WTC11 (cell line): ENCODE measurements at regions not wholly inside any gene's neighbourhood (a gene's known extent, or its start where the extent isn't known, plus 50 kb on each side); places are given as distances from the start of the nearest gene placed in this dataset.

Source experiments
- ATAC-seq: fragments of 200-7000 bp; cut with Tn5 transposase; 2 replicates; pipeline ENCODE4 v1.10.0; 2021; ENCODE audit warnings: mild to moderate bottlenecking, moderate library complexity
- CTCF ChIA-PET: fragments of 300-600 bp; sonication (Branson Sonifier 250); formaldehyde crosslinking; loops from one replicate; lab custom pipeline; 2021; ENCODE audit warnings: antibody characterized with exemption; lab: Charles Lee
- POLR2A ChIA-PET: fragments of 350-600 bp; sonication (Branson Sonifier 250); formaldehyde crosslinking; loops from one replicate; lab custom pipeline; 2021; ENCODE audit warnings: antibody characterized with exemption; lab: Charles Lee
- DNase-seq: peaks from one replicate; pipeline ENCODE4 v3.0.0; 2021; ENCODE audit warnings: low spot score
- H3K27ac Mint-ChIP-seq: 2 replicates; pipeline ENCODE4 v1.8.0; 2021; ENCODE audit warnings: mixed read lengths
- H3K27me3 Mint-ChIP-seq: 2 replicates; pipeline ENCODE4 v1.8.0; 2021; ENCODE audit warnings: low read depth, mild to moderate bottlenecking, moderate library complexity, mixed read lengths
- H3K36me3 Mint-ChIP-seq: 2 replicates; pipeline ENCODE4 v1.8.0; 2021; ENCODE audit warnings: mixed read lengths
- H3K4me1 Mint-ChIP-seq: 2 replicates; pipeline ENCODE4 v1.8.0; 2022; ENCODE audit warnings: mixed read lengths
- H3K4me3 Mint-ChIP-seq: 2 replicates; pipeline ENCODE4 v1.8.0; 2021; ENCODE audit warnings: mild to moderate bottlenecking, moderate library complexity, mixed read lengths
- H3K9me3 Mint-ChIP-seq: 2 replicates; pipeline ENCODE4 v1.8.0; 2021; ENCODE audit warnings: mixed read lengths
- ATF1 ChIP-seq: sonication (generic); formaldehyde crosslinking; IDR thresholded peaks from 2 replicates; pipeline ENCODE4 v1.8.1; 2023; ENCODE audit warnings: mild to moderate bottlenecking, moderate library complexity, missing genetic modification reagents
- CBFB ChIP-seq: sonication (generic); formaldehyde crosslinking; IDR thresholded peaks from 2 replicates; pipeline ENCODE4 v1.8.1; 2022; ENCODE audit warnings: mild to moderate bottlenecking, low read depth, missing genetic modification reagents
- E2F1 ChIP-seq: sonication (generic); formaldehyde crosslinking; IDR thresholded peaks from 2 replicates; pipeline ENCODE4 v1.8.0; 2022; ENCODE audit warnings: mild to moderate bottlenecking, missing genetic modification reagents
- ERG ChIP-seq: fragments of 250-450 bp; sonication (Bioruptor Pico); IDR thresholded peaks from 2 replicates; pipeline ENCODE4 v1.8.0; 2021; ENCODE audit warnings: mild to moderate bottlenecking
- FOXK1 ChIP-seq: sonication (generic); formaldehyde crosslinking; IDR thresholded peaks from 2 replicates; pipeline ENCODE4 v1.8.0; 2022; ENCODE audit warnings: mild to moderate bottlenecking, moderate library complexity, missing genetic modification reagents
- FOXP1 ChIP-seq: sonication (generic); formaldehyde crosslinking; IDR thresholded peaks from 2 replicates; pipeline ENCODE4 v1.8.0; 2022; ENCODE audit warnings: missing genetic modification reagents, mild to moderate bottlenecking, moderate library complexity, borderline replicate concordance
- GABPB1 ChIP-seq: sonication (generic); formaldehyde crosslinking; IDR thresholded peaks from 2 replicates; pipeline ENCODE4 v1.8.1; 2023; ENCODE audit warnings: mild to moderate bottlenecking, missing genetic modification reagents
- HMGXB4 ChIP-seq: sonication (generic); formaldehyde crosslinking; IDR thresholded peaks from 2 replicates; pipeline ENCODE4 v1.8.1; 2023; ENCODE audit warnings: mild to moderate bottlenecking, moderate library complexity, missing genetic modification reagents
- JUN ChIP-seq: sonication (generic); formaldehyde crosslinking; IDR thresholded peaks from 2 replicates; pipeline ENCODE4 v1.8.0; 2023; ENCODE audit warnings: mild to moderate bottlenecking, missing genetic modification reagents
- KAT7 ChIP-seq: sonication (generic); formaldehyde crosslinking; IDR thresholded peaks from 2 replicates; pipeline ENCODE4 v1.8.1; 2023; ENCODE audit warnings: missing genetic modification reagents, mild to moderate bottlenecking, borderline replicate concordance
- SMAD4 ChIP-seq: sonication (generic); formaldehyde crosslinking; IDR thresholded peaks from 2 replicates; pipeline ENCODE4 v1.8.0; 2022; ENCODE audit warnings: mild to moderate bottlenecking, missing genetic modification reagents
- ZNF121 ChIP-seq: sonication (generic); formaldehyde crosslinking; IDR thresholded peaks from 2 replicates; pipeline ENCODE4 v1.8.0; 2023; ENCODE audit warnings: missing genetic modification reagents
- ZNF138 ChIP-seq: sonication (generic); formaldehyde crosslinking; conservative IDR thresholded peaks from 2 replicates; pipeline ENCODE4 v1.8.1; 2022; ENCODE audit warnings: mild to moderate bottlenecking, moderate library complexity, missing genetic modification reagents
- ZNF232 ChIP-seq: sonication (generic); formaldehyde crosslinking; IDR thresholded peaks from 2 replicates; pipeline ENCODE4 v1.8.0; 2022; ENCODE audit warnings: mild to moderate bottlenecking, missing genetic modification reagents
- TF ChIP-seq, protein P1 (sequence below): fragments of 200-600 bp; IDR thresholded peaks from 2 replicates; pipeline ENCODE4 v1.8.0; 2022; ENCODE audit warnings: antibody characterized with exemption
- TF ChIP-seq, protein P2 (sequence below): sonication (generic); formaldehyde crosslinking; IDR thresholded peaks from 2 replicates; pipeline ENCODE4 v1.8.0; 2022; ENCODE audit warnings: missing genetic modification reagents
- TF ChIP-seq, protein P3 (sequence below): sonication (generic); formaldehyde crosslinking; IDR thresholded peaks from 2 replicates; pipeline ENCODE4 v1.8.1; 2022; ENCODE audit warnings: missing genetic modification reagents, borderline replicate concordance
- TF ChIP-seq, protein P4 (sequence below): sonication (generic); formaldehyde crosslinking; IDR thresholded peaks from 2 replicates; pipeline ENCODE4 v1.8.1; 2023; ENCODE audit warnings: mild to moderate bottlenecking, missing genetic modification reagents

DNA sequence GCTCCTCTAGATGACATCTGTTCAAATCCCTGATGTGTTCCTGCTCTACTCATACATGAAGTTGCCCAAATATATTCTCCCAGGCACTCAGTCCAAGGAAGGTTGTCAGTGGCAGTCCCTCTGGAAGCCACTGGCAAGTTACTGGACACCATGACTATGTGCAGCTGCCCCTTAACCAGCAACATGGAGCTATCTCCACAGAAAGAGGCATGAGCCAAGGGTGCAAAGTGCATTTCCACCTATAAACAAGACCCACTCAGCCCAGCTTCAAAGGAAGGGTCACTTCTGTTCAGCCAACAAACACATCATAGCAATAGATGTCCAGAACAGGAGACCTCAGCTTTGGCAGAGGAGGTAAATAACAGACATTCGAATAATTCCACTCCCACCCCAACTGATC lies 217.6 kb upstream of the PMEPA1 start:
- POLR2A ChIA-PET = no interaction called here
- Mint-ChIP-seq H3K4me3 (no peak overlapping the region), H3K27me3 (peaks cover 9% of the 10 kb centered on the region; the same call in 1 of the 2 replicates), H3K4me1 (peaks cover 13% of the 10 kb centered on the region), H3K9me3 (peaks cover 23% of the 10 kb centered on the region), H3K36me3 (peaks cover 11% of the 10 kb centered on the region), H3K27ac (no peak overlapping the region)
- DNase-seq = no peak
- CTCF ChIA-PET = interaction anchor here (0.6 kb wide), 1 partner anchor 803 kb away, joined by 3 read pairs; no protein-coding TSS in a partner anchor
- ATAC-seq = no peak
- TF ChIP-seq ATF1 (CRISPR knock-in tag) (no peak), FOXK1 (CRISPR knock-in tag) (no peak), E2F1 (no peak), FOXP1 (CRISPR knock-in tag) (no peak), ZNF138 (no peak), ERG (no peak), ZNF121 (CRISPR knock-in tag) (no peak), CBFB (CRISPR knock-in tag) (no peak), GABPB1 (CRISPR knock-in tag) (no peak), JUN (CRISPR knock-in tag) (no peak), HMGXB4 (no peak), KAT7 (CRISPR knock-in tag) (no peak), SMAD4 (CRISPR knock-in tag) (no peak), ZNF232 (CRISPR knock-in tag) (no peak)
- TF ChIP-seq, protein P1, sequence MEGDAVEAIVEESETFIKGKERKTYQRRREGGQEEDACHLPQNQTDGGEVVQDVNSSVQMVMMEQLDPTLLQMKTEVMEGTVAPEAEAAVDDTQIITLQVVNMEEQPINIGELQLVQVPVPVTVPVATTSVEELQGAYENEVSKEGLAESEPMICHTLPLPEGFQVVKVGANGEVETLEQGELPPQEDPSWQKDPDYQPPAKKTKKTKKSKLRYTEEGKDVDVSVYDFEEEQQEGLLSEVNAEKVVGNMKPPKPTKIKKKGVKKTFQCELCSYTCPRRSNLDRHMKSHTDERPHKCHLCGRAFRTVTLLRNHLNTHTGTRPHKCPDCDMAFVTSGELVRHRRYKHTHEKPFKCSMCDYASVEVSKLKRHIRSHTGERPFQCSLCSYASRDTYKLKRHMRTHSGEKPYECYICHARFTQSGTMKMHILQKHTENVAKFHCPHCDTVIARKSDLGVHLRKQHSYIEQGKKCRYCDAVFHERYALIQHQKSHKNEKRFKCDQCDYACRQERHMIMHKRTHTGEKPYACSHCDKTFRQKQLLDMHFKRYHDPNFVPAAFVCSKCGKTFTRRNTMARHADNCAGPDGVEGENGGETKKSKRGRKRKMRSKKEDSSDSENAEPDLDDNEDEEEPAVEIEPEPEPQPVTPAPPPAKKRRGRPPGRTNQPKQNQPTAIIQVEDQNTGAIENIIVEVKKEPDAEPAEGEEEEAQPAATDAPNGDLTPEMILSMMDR = no peak
- TF ChIP-seq, protein P2, sequence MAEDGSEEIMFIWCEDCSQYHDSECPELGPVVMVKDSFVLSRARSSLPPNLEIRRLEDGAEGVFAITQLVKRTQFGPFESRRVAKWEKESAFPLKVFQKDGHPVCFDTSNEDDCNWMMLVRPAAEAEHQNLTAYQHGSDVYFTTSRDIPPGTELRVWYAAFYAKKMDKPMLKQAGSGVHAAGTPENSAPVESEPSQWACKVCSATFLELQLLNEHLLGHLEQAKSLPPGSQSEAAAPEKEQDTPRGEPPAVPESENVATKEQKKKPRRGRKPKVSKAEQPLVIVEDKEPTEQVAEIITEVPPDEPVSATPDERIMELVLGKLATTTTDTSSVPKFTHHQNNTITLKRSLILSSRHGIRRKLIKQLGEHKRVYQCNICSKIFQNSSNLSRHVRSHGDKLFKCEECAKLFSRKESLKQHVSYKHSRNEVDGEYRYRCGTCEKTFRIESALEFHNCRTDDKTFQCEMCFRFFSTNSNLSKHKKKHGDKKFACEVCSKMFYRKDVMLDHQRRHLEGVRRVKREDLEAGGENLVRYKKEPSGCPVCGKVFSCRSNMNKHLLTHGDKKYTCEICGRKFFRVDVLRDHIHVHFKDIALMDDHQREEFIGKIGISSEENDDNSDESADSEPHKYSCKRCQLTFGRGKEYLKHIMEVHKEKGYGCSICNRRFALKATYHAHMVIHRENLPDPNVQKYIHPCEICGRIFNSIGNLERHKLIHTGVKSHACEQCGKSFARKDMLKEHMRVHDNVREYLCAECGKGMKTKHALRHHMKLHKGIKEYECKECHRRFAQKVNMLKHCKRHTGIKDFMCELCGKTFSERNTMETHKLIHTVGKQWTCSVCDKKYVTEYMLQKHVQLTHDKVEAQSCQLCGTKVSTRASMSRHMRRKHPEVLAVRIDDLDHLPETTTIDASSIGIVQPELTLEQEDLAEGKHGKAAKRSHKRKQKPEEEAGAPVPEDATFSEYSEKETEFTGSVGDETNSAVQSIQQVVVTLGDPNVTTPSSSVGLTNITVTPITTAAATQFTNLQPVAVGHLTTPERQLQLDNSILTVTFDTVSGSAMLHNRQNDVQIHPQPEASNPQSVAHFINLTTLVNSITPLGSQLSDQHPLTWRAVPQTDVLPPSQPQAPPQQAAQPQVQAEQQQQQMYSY = no peak
- TF ChIP-seq, protein P3, sequence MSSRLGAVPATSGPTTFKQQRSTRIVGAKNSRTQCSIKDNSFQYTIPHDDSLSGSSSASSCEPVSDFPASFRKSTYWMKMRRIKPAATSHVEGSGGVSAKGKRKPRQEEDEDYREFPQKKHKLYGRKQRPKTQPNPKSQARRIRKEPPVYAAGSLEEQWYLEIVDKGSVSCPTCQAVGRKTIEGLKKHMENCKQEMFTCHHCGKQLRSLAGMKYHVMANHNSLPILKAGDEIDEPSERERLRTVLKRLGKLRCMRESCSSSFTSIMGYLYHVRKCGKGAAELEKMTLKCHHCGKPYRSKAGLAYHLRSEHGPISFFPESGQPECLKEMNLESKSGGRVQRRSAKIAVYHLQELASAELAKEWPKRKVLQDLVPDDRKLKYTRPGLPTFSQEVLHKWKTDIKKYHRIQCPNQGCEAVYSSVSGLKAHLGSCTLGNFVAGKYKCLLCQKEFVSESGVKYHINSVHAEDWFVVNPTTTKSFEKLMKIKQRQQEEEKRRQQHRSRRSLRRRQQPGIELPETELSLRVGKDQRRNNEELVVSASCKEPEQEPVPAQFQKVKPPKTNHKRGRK (CRISPR knock-in tag) = no peak
- TF ChIP-seq, protein P4, sequence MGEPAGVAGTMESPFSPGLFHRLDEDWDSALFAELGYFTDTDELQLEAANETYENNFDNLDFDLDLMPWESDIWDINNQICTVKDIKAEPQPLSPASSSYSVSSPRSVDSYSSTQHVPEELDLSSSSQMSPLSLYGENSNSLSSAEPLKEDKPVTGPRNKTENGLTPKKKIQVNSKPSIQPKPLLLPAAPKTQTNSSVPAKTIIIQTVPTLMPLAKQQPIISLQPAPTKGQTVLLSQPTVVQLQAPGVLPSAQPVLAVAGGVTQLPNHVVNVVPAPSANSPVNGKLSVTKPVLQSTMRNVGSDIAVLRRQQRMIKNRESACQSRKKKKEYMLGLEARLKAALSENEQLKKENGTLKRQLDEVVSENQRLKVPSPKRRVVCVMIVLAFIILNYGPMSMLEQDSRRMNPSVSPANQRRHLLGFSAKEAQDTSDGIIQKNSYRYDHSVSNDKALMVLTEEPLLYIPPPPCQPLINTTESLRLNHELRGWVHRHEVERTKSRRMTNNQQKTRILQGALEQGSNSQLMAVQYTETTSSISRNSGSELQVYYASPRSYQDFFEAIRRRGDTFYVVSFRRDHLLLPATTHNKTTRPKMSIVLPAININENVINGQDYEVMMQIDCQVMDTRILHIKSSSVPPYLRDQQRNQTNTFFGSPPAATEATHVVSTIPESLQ (CRISPR knock-in tag) = no peak
